ENCODE measurements at regions not wholly inside any gene's neighbourhood (a gene's known extent, or its start where the extent isn't known, plus 50 kb on each side); places are given as distances from the start of the nearest gene placed in this dataset.

DNA sequence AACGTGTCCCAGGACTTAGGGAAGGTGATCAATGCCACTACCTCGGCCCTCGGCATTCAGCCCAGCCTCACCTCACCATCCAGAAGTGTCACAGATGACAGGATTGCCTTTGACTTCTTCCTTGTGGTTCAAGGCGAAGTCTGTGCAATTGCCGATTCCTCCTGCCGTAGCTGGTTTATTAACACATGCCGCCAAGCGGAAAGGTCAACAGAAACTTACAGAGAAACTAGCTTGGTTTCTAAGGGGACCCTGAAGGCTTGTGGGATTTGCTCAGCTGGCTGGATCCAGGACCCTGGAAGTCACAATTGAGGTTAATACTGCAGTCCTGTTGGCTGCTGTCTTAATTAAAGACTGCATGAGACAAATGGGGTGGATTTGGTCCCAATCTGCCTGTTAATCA, 65.6 kb downstream of the SHANK2 start:
- Histone ChIP-seq H3K27ac (no peak overlapping the region), H3K4me1 (replicated peaks in 1 of 2) (no peaks in the 10 kb centered on the region), H3K9me3 (replicated peaks in 1 of 3) (no peaks in the 10 kb centered on the region), H3K4me3 (no peak overlapping the region), H3K36me3 (replicated peaks in 1 of 2) (no peaks in the 10 kb centered on the region), H3K27me3 (no peaks in the 10 kb centered on the region)
- TF ChIP-seq CTCF (IDR thresholded peaks at IDR 0.05): no peak
- no peak for TF ChIP-seq POLR2A (IDR thresholded peaks at IDR 0.05)
- intact Hi-C loops (cut with DNase I): no loop called here
- 70 to 85% (median 79%) methylated on average over 8 of the region's 8 CpGs for WGBS, 4 donors
- DNase-seq: no peak

DNA sequence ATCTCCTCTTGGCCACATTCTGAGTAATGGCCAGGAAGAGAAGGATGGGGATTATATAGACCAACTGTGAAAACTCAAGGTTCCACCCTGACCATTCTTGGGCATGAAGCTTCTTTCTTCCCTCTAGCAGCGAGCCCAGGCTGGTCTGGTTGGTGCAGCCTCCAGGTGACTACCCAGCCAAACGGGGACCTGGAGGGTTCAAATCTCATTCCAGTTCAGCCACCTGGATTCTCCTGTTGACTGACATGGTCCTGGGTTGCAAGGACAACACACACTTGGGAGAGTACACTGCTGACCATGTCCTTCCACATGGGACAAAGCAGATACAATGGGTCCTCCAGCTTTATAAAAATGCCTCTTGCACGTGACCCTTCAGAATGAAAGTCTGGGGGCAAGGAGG, 67.0 kb downstream of the SHANK2 start:
- Histone ChIP-seq H3K27me3 (no peaks in the 10 kb centered on the region), H3K36me3 (replicated peaks in 1 of 2) (no peaks in the 10 kb centered on the region), H3K27ac (no peak overlapping the region), H3K4me3 (no peak overlapping the region), H3K4me1 (replicated peaks in 1 of 2) (no peaks in the 10 kb centered on the region), H3K9me3 (replicated peaks in 1 of 3) (no peaks in the 10 kb centered on the region)
- 45 to 83% (median 78%) methylated on average over 3 of the region's 3 CpGs for WGBS, 4 donors
- intact Hi-C loops (cut with DNase I): no loop called here
- no peak for DNase-seq
- TF ChIP-seq POLR2A (IDR thresholded peaks at IDR 0.05) (no peak), CTCF (IDR thresholded peaks at IDR 0.05) (no peak)

- WGBS, 4 donors: 80 to 89% (median 86%) methylated on average over 8 to 12 of the region's 12 CpGs
- no peaks in the 10 kb centered on the region for H3K36me3 ChIP-seq (replicated peaks in 1 of 2)
- intact Hi-C loops (cut with DNase I): no loop called here
- TF ChIP-seq CTCF (IDR thresholded peaks at IDR 0.05) (no peak), POLR2A (IDR thresholded peaks at IDR 0.05) (no peak)
- H3K9me3 ChIP-seq (replicated peaks in 1 of 3): no peaks in the 10 kb centered on the region
- H3K27me3 ChIP-seq: no peaks in the 10 kb centered on the region
- H3K4me1 ChIP-seq (replicated peaks in 1 of 2): no peaks in the 10 kb centered on the region
- DNase-seq: no peak
- no peak overlapping the region for H3K27ac ChIP-seq
- no peak overlapping the region for H3K4me3 ChIP-seq
Measured at GRCh38 chr11:71184421-71185210, 67.8 kb downstream of the SHANK2 start.

- Histone ChIP-seq H3K27me3 (no peaks in the 10 kb centered on the region), H3K4me1 (replicated peaks in 1 of 2) (no peaks in the 10 kb centered on the region), H3K9me3 (replicated peaks in 1 of 3) (no peaks in the 10 kb centered on the region), H3K36me3 (replicated peaks in 1 of 2) (no peaks in the 10 kb centered on the region), H3K4me3 (no peak overlapping the region), H3K27ac (no peak overlapping the region)
- WGBS, 4 donors: 78 to 94% (median 87%) methylated on average over 5 to 10 of the region's 10 CpGs
- intact Hi-C loops (cut with DNase I): no loop called here
- no peak for DNase-seq
- no peak for TF ChIP-seq CTCF (IDR thresholded peaks at IDR 0.05)
- no peak for TF ChIP-seq POLR2A (IDR thresholded peaks at IDR 0.05)
Measured at GRCh38 chr11:71183878-71184277, 68.5 kb downstream of the SHANK2 start.

Data from adrenal gland (tissue), 9 donors.